Esophagus muscularis mucosa (tissue), 4 donors: ENCODE measurements at regions not wholly inside any gene's neighbourhood (a gene's known extent, or its start where the extent isn't known, plus 50 kb on each side); places are given as distances from the start of the nearest gene placed in this dataset.

Experiments
- DNase-seq: peaks from one replicate; pipeline ENCODE4 v3.0.0-alpha.2; 2017; ENCODE audit errors: extremely low spot score
- H3K27ac ChIP-seq, 4 donors: fragments of 200-600 bp; sonication (generic); replicated peaks in 1 of 4; 1 replicate in 3 of 4; 2 replicates in 1 of 4; pipeline ENCODE4 v1.5.1; 2016 to 2019; ENCODE audit warnings: mild to moderate bottlenecking in 1 of 4
- H3K27me3 ChIP-seq, 4 donors: fragments of 200-600 bp; sonication (generic); one replicate each; pipeline versions ENCODE4 v1.5.1 to v1.6.0; 2016 to 2019
- H3K36me3 ChIP-seq, 4 donors: fragments of 200-600 bp; sonication (generic); one replicate each; pipeline ENCODE4 v1.5.1; 2016 to 2019
- H3K4me1 ChIP-seq, 4 donors: fragments of 200-600 bp; sonication (generic); one replicate each; pipeline ENCODE4 v1.5.1; 2016 to 2019
- H3K4me3 ChIP-seq, 4 donors: fragments of 200-600 bp; sonication (generic); 1 replicate in 2 of 4; 2 replicates in 2 of 4; pipeline ENCODE4 v1.5.1; 2016 to 2019; ENCODE audit warnings: mild to moderate bottlenecking in 4 of 4, moderate library complexity in 1 of 4
- H3K9me3 ChIP-seq, 4 donors: fragments of 200-600 bp; sonication (generic); 1 replicate in 3 of 4; 2 replicates in 1 of 4; pipeline ENCODE4 v1.5.1; 2016 to 2019
- EP300 ChIP-seq: sonication (generic); formaldehyde crosslinking; IDR thresholded peaks from one replicate; pipeline ENCODE4 v1.6.1; 2017; ENCODE audit warnings: antibody characterized with exemption
- POLR2A ChIP-seq: fragments of 450-650 bp; IDR thresholded peaks from one replicate; pipeline ENCODE4 v1.6.1; 2017; ENCODE audit warnings: antibody characterized with exemption, moderate library complexity, mild to moderate bottlenecking, low read depth
- POLR2AphosphoS5 ChIP-seq, 2 donors: sonication (generic); formaldehyde crosslinking; IDR thresholded peaks; one replicate each; pipeline ENCODE4 v1.6.1; 2017; ENCODE audit warnings: antibody characterized with exemption in 2 of 2
- WGBS: methylation state at CpG from one replicate; pipeline ENCODE4 v1.1.5; 2018; 5-methylcytosine and 5-hydroxymethylcytosine counted together
- intact Hi-C: fragments of 100-400 bp; cut with DNase I; formaldehyde crosslinking; loops from one replicate; pipeline ENCODE4 v1.15.1; 2023
- TF ChIP-seq, protein P1 (sequence below), 3 experiments: fragments of 200-600 bp in 2 of 3; fragments of 450-650 bp in 1 of 3; sonication (generic) in 2 of 3; IDR thresholded peaks; one replicate each; pipeline ENCODE4 v1.5.1; 2017 to 2019; ENCODE audit warnings: antibody characterized with exemption in 3 of 3, mild to moderate bottlenecking in 2 of 3, moderate library complexity in 1 of 3

GRCh38 chr12:91685917-91686316 lies 459.7 kb downstream of the BTG1 start:
- H3K36me3 ChIP-seq, result no peaks in the 10 kb centered on the region
- intact Hi-C loops, result no loop called here
- no peak for TF ChIP-seq EP300
- no peak for TF ChIP-seq POLR2A
- TF ChIP-seq POLR2AphosphoS5 (IDR thresholded peaks at IDR 0.05), result no peak
- TF ChIP-seq, protein P1, sequence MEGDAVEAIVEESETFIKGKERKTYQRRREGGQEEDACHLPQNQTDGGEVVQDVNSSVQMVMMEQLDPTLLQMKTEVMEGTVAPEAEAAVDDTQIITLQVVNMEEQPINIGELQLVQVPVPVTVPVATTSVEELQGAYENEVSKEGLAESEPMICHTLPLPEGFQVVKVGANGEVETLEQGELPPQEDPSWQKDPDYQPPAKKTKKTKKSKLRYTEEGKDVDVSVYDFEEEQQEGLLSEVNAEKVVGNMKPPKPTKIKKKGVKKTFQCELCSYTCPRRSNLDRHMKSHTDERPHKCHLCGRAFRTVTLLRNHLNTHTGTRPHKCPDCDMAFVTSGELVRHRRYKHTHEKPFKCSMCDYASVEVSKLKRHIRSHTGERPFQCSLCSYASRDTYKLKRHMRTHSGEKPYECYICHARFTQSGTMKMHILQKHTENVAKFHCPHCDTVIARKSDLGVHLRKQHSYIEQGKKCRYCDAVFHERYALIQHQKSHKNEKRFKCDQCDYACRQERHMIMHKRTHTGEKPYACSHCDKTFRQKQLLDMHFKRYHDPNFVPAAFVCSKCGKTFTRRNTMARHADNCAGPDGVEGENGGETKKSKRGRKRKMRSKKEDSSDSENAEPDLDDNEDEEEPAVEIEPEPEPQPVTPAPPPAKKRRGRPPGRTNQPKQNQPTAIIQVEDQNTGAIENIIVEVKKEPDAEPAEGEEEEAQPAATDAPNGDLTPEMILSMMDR (IDR thresholded peaks at IDR 0.05), result no peak
- no peak for DNase-seq
- no peak overlapping the region for H3K27ac ChIP-seq
- 72% methylated on average over 2 of the region's 2 CpGs for WGBS
- no peaks in the 10 kb centered on the region for H3K4me1 ChIP-seq
- no peaks in the 10 kb centered on the region for H3K27me3 ChIP-seq
- no peak overlapping the region for H3K4me3 ChIP-seq
- H3K9me3 ChIP-seq, result no peaks in the 10 kb centered on the region

GRCh38 chr12:91681751-91682150 lies 463.9 kb downstream of the BTG1 start:
- Histone ChIP-seq H3K4me3 (no peak overlapping the region), H3K27ac (no peak overlapping the region), H3K9me3 (no peaks in the 10 kb centered on the region), H3K27me3 (no peaks in the 10 kb centered on the region), H3K4me1 (no peaks in the 10 kb centered on the region), H3K36me3 (no peaks in the 10 kb centered on the region)
- 94% methylated on average over 11 of the region's 11 CpGs for WGBS
- TF ChIP-seq, protein P1 (IDR thresholded peaks at IDR 0.05), result no peak
- TF ChIP-seq EP300 (no peak), POLR2A (no peak), POLR2AphosphoS5 (IDR thresholded peaks at IDR 0.05) (no peak)
- intact Hi-C loops, result no loop called here
- DNase-seq, result no peak

DNA sequence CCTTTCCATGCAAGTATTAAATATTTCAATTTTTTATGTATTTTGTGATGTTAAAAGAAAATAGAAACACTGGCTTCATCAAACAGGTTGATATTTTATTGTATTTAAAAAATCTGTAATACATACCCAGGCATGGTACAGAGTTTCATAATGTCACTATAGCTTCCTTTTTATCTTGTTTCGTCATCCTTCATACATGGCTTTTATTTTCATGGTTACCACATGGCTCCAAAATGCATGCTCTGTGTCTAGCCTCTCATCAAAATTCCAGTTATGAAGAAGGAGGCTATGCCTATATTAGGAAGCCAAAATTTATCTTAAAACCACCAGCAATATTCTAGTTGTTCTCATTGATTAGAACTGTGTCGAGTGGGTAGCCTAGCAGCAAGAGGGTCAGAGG lies 464.8 kb downstream of the BTG1 start:
- TF ChIP-seq EP300 (no peak), POLR2A (no peak), POLR2AphosphoS5 (IDR thresholded peaks at IDR 0.05) (no peak)
- TF ChIP-seq, protein P1 (IDR thresholded peaks at IDR 0.05), result no peak
- Histone ChIP-seq H3K4me3 (no peak overlapping the region), H3K9me3 (no peaks in the 10 kb centered on the region), H3K36me3 (no peaks in the 10 kb centered on the region), H3K27me3 (no peaks in the 10 kb centered on the region), H3K27ac (no peak overlapping the region), H3K4me1 (no peaks in the 10 kb centered on the region)
- no peak for DNase-seq
- intact Hi-C loops, result no loop called here
- 85% methylated on average over 2 of the region's 2 CpGs for WGBS

DNA sequence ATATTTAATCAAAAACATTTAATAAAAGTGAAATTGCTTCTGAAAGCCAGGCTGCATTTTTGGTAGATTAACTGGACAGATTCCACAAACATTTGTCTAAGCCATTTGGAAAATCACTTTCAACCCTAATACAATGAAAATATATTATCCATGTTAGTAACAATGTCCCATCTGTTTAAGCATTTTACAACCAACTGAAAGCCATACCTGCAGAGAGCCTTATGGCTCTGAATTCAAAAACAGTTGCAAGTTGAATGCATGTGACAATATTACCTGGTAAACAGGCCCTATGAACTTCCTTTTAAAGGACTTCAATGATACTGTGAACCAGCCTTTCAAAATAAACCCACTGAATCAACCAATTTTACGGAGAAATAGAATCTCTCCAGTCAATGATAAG lies 468.1 kb downstream of the BTG1 start:
- Histone ChIP-seq H3K27me3 (no peaks in the 10 kb centered on the region), H3K4me3 (no peak overlapping the region), H3K9me3 (no peaks in the 10 kb centered on the region), H3K4me1 (no peaks in the 10 kb centered on the region), H3K36me3 (no peaks in the 10 kb centered on the region), H3K27ac (no peak overlapping the region)
- intact Hi-C loops, result no loop called here
- WGBS, result 86% methylated on average over 1 of the region's 1 CpG
- TF ChIP-seq EP300 (no peak), POLR2A (no peak)
- TF ChIP-seq, protein P1 (IDR thresholded peaks at IDR 0.05), result no peak
- no peak for DNase-seq

- TF ChIP-seq POLR2A, result no peak
- TF ChIP-seq, protein P1 (IDR thresholded peaks at IDR 0.05), result no peak
- Histone ChIP-seq H3K4me1 (no peaks in the 10 kb centered on the region), H3K36me3 (no peaks in the 10 kb centered on the region), H3K9me3 (no peaks in the 10 kb centered on the region), H3K27ac (no peak overlapping the region), H3K4me3 (no peak overlapping the region), H3K27me3 (no peaks in the 10 kb centered on the region)
- intact Hi-C loops, result no loop called here
- DNase-seq, result no peak
- 74% methylated on average over 2 of the region's 2 CpGs for WGBS
These were observed 470.2 kb downstream of the BTG1 start for GRCh38 chr12:91675401-91675800.
